ENCODE measurements at regions not wholly inside any gene's neighbourhood (a gene's known extent, or its start where the extent isn't known, plus 50 kb on each side); places are given as distances from the start of the nearest gene placed in this dataset.

GRCh38 chr4:184537269-184538022 is 63.1 kb upstream of the IRF2 start:
- DNase-seq (ENCODE audit: extremely low read depth, low read depth): peak; percentile 91
- no peak for TF ChIP-seq CTCF (IDR thresholded peaks at IDR 0.05; ENCODE audit: low read depth, low read length)

- TF ChIP-seq CTCF (IDR thresholded peaks at IDR 0.05; ENCODE audit: low read depth, low read length): no peak
- DNase-seq (ENCODE audit: extremely low read depth, low read depth): no peak
Measured at GRCh38 chr4:184536881-184537248, 62.5 kb upstream of the IRF2 start.

GRCh38 chr4:184536065-184536880 is 61.9 kb upstream of the IRF2 start:
- no peak for DNase-seq (ENCODE audit: extremely low read depth, low read depth)

GRCh38 chr4:184534511-184535391 is 60.4 kb upstream of the IRF2 start:
- DNase-seq (ENCODE audit: extremely low read depth, low read depth): peak; percentile 14
- TF ChIP-seq CTCF (IDR thresholded peaks at IDR 0.05; ENCODE audit: low read depth, low read length): no peak

More at GRCh38 chr4:184536065-184536880, 61.9 kb upstream of the IRF2 start:
- TF ChIP-seq CTCF (IDR thresholded peaks at IDR 0.05; ENCODE audit: low read depth, low read length): no peak

GRCh38 chr4:184533908-184534307 is 59.6 kb upstream of the IRF2 start:
- TF ChIP-seq CTCF (IDR thresholded peaks at IDR 0.05; ENCODE audit: low read depth, low read length): no peak
- no peak for DNase-seq (ENCODE audit: extremely low read depth, low read depth)

- no peak for TF ChIP-seq CTCF (IDR thresholded peaks at IDR 0.05; ENCODE audit: low read depth, low read length)
Measured at GRCh38 chr4:184531008-184531407, 56.7 kb upstream of the IRF2 start.

More at GRCh38 chr4:184531008-184531407, 56.7 kb upstream of the IRF2 start:
- DNase-seq (ENCODE audit: extremely low read depth, low read depth): no peak

Data from AG09319 (cell line).